Kidney capillary endothelial cell (primary cell): ENCODE measurements at regions not wholly inside any gene's neighbourhood (a gene's known extent, or its start where the extent isn't known, plus 50 kb on each side); places are given as distances from the start of the nearest gene placed in this dataset.

ENCODE experiments used
- DNase-seq: peaks from one replicate; pipeline ENCODE4 v3.0.0-alpha.2; 2018; ENCODE audit warnings: low spot score

- DNase-seq = no peak
Measured at GRCh38 chr2:5067816-5068215, 624.4 kb upstream of the SOX11 start.

DNA sequence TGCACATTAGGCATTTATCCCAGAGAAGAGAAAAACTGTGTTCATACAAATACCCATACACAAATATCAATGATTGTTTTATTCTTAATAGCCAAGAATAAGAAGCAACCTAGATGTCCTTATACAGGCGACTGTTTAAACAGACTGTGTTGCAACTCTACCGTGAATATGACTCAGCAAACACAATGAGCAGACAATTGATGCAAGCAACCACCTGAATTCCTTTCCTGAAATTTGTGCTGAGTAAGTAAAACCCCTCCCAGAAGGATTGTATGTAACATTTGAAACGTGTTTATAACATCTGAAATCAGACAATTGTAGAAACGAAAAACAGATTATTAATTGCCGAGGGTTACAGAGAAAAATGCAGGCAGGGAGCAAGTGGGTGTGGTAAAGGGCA is 621.9 kb upstream of the SOX11 start:
- no peak for DNase-seq

DNA sequence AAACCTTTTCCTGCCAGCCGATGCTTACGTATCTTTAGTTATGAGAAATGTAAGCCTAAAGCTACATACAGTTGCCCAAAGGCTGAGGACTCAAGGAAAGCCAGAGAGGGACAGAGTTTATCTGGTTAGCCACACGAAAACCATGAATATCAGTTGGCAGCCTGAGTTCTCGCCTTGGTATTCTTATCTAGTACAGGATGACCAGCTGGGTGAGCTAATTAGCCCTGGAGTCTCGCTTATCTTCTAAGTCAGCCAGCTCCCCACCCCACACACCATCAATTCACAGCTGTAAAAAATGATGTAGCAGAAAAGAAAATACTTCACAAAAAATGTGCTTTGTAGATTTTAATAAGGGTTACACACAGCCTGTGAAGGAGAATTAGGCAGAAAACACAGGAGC is 617.5 kb upstream of the SOX11 start:
- DNase-seq = no peak

- no peak for DNase-seq
Measured at GRCh38 chr2:5076599-5076998, 615.6 kb upstream of the SOX11 start.

- peak; percentile 52 for DNase-seq
Measured at GRCh38 chr2:5077479-5078089, 614.6 kb upstream of the SOX11 start.

DNA sequence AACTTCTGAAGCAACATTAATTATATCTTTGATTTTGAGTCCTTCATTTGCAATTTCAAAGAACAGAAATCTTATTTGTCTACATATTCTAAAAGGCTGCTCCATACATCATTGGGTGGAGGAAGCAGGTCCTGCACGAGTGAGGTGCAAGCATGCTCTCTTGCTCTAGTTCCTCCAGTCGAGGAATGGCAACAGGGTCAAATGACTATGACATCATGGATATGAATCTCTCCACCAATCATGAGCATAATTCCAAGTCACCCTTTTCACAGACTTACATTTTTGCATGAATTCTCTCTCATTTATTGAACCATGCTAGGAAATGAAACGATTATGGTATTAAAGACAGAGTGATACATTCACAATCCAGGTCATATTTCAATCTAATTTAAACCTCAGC is 608.8 kb upstream of the SOX11 start:
- DNase-seq = no peak

DNA sequence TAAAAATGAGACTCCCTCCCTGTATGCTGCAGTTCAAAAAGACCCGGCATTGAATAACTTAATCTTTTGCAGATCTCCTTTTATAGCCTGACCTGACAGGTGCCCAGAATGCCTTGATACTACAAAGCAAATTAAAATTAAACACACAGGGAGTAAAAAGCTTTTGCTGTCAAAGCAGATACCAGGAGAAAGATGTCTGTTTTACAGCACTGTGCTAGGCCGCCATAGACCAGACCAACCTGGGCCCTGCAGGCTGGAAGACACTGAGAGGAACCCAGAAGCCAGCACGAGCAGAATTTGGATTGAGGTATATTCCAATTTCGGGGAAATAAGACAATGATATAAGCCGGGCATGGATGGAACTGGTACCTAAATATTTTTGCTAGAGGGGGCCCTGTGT is 602.8 kb upstream of the SOX11 start:
- DNase-seq = no peak

DNA sequence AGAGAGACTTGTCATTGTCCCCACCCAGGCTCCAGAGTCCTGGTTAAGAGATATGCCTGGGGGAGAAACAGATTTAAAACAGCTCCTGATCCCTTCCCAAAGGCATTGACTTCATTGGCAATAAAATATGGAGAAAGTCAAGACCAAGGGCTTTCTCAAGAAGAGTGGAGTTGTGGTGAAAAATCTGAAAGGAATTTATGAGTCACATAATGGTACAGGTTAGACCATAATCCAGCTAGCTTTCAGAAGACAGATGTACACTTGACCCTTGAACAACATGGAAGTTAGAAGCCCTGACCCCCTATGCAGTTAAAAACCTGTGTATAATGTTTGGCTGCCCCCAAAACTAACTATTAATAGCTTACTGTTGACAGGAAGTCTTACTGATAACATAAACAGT is 599.1 kb upstream of the SOX11 start:
- DNase-seq = no peak

DNA sequence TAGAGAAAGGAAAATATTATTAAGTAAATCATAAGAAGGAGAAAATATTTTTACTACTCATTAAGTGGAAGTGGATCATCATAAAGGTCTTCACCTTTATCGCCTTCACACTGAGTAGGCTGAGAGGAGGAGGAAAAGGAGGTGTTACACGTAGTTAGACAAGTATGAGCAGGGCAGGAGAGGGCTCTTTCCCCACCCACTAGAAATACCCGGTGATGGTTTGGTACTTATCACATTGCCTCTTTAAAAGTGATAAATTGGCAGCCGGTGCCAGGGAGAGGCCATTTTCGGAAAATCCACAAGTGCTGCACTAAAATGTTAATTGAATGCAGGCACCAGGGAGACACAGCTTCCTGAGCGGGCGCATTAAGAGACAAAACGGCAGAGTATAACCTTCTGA is 598.7 kb upstream of the SOX11 start:
- no peak for DNase-seq

DNA sequence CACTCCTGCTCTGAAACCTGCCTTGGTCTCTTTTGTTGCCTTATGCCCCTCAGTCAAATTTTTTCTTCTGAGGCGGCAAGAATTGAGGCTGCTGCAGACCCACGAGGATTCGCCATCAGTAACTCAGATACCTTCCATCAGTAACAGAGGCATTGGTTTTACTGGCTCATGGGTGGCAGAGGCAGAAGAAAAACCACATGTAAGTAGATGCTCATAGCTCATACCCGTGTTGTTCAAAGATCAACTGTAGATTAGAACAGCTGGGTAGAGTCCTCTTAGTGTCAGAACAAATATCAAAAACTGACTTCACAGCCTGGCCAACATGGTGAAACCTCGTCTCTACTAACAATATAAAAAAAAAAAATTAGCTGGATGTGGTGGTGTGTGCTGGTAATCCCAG is 598.0 kb upstream of the SOX11 start:
- no peak for DNase-seq

DNA sequence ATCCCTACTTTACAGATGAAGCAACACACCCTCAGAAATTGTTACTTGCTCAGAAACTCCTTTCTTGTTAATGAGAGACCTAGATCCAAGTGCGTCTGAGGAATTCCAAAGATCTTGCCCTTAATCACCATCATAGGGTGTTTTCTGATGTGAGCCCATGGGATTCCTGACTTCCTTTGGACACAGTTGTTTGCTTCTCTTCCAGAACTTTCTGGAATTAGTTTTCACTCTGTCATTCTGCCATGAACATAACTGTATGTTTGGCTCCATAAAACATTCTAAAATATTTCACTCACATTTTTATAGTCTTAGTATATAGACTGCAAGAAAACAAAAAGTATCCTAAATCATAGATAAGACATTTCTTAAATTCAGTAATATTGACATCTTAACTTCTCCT is 593.9 kb upstream of the SOX11 start:
- no peak for DNase-seq

DNA sequence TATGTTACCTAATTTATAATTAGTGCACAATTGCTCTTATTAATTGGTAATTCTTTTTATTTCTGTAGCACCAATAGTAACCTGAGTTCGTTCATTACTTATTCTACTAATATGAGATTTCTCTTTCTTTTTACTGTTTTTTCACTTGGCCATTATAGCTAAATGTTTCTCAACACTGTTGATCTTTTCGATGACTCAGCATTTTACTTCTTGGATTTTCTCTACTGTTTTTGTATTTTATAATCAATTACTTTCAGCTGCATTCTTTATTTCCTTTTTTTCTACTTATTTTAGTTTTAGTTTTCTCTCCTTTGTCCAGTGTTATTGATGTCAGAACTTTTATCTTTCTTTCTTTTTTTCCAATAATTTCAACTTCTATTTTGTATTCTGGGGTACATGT is 589.4 kb upstream of the SOX11 start:
- no peak for DNase-seq

- DNase-seq = no peak
Measured at GRCh38 chr2:5111581-5111980, 580.6 kb upstream of the SOX11 start.

DNA sequence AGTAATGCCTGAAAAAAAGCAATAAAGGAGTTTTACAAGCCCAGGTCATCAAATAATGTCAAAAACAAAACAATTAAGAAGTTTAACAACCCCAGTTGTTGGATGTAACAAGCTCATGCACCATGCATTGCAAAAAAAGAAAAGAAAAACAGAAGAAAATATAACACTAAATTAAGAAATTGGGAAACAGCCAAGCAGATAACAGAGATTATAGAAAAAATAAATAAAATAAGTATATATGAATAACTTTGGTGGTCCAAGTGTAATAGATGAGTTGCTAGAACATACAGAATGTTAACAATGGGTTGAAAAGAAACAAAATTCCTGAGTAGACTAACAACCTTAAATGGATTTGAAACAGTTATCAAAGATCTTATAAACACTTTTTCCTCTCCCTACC is 573.1 kb upstream of the SOX11 start:
- DNase-seq = no peak

DNA sequence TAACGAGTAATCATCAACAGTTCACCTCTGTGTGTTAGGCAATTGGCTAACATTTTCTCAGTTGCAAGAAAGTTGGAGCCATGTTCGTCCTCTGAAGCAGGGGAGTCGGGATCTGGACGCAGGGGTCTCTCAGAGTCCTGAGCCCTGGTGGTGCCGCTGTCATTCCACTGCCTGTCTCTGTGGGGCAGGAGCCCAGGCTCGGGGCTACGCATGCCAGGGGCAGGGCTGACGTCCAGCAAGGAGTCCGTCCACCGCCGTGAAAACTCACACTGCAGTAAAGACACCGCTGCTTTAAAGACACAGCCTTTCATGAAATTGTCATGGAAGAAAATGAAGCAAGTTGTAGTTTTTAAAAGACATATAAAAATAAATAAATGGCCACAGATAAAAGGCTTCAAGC is 571.1 kb upstream of the SOX11 start:
- DNase-seq = no peak

- DNase-seq = no peak
Measured at GRCh38 chr2:5121642-5122041, 570.5 kb upstream of the SOX11 start.

GRCh38 chr2:5123582-5124196 is 568.5 kb upstream of the SOX11 start:
- DNase-seq = no peak

DNA sequence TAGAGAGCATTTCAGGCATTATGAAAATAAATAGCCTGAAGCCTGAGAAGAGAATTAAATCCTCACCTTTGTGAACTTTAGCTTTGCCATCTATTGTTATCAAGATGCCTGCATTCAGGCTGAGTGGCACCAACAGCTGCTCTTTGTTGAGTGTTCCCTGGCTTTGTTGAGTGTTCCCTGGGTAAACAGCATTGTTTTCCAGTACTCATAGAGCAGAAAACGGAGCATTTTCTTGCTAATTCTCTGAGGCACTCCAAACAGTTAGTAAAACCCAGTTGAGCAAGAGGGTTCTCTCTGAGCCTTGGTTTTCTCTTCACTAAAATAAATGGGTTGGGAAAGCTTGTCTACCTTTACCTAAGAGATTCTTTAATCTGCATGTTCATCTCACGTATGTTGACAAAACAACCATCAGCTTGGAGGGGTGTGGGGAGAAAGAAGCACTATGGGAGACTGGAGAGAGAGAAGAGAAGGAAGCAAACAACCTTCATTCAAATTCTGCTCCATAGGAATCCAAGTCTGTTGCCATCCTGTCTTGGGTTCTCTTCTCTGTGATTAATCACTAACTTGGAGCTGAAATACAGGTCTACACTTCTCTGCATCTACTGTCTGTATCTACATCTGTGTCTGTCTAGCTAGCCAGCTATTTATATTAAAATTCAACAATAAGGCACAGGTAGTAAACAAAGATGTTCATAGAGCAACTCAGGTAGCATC is 567.0 kb upstream of the SOX11 start:
- no peak for DNase-seq

- DNase-seq = no peak
Measured at GRCh38 chr2:5132281-5132680, 559.9 kb upstream of the SOX11 start.

DNA sequence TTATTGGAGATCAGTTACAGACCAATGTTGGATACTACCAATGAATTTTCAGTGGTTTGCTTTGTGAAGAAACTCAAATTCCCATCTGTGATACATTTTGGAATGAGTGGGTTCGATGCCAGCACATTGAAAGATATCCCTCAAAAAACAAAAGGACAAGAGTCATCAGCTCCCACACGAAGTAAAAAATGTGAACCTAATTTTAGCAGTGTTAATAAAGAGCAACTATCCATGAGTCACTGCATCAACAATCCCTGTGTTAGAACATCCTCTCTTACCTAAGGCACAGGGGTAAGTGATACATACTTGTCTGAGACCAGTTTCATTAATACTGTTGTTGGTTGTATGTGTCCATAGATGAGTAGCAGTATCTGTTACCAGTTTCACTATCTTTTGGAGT is 551.8 kb upstream of the SOX11 start:
- DNase-seq = peak; percentile 28

GRCh38 chr2:5144159-5144558 is 548.0 kb upstream of the SOX11 start:
- DNase-seq = no peak

GRCh38 chr2:5145053-5145452 is 547.1 kb upstream of the SOX11 start:
- DNase-seq = no peak

- no peak for DNase-seq
Measured at GRCh38 chr2:5145801-5146200, 546.4 kb upstream of the SOX11 start.
